ENCODE measurements at regions not wholly inside any gene's neighbourhood (a gene's known extent, or its start where the extent isn't known, plus 50 kb on each side); places are given as distances from the start of the nearest gene placed in this dataset.

DNA sequence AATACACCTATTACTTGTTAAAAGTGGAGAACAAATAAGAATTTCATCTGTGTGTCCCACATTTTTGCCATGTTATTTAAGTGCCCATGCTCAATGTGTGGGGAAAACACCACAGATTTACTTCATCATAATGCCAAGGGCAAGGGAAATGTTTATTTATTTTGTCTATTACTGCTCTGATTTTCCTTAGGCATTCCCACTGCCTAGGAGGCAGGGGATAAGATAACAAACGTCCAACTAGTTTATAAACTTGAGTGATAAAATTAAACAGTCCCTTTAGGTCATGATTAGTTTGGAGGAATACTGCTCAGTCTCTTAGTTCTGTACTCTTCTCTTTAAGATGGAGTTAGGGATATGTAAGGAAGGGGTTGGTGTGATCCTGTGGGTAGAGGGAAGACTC lies 598.4 kb upstream of the MARCKS start:
- peak; percentile 13 for DNase-seq

- DNase-seq = no peak
Measured at GRCh38 chr6:113271437-113271836, 585.7 kb upstream of the MARCKS start.

- no peak for DNase-seq
Measured at GRCh38 chr6:113276601-113277000, 580.5 kb upstream of the MARCKS start.

DNA sequence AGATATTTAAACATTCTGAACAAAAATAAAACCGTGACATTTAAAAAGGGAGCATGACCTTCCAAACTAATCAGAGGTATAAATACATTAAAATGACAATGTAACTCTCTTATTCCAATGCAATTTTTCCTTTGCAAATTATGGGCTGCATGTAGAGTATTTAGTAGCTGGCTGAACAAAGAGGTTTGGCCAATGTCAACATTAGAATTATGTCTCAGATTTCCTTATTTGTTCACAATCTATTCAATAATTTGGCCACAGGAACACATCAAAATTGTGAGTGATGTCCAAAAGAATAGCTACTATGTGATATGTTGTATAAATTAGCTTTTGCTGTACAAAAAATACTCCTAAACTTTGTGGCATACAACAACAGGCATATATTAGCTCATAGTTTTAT lies 580.0 kb upstream of the MARCKS start:
- DNase-seq = no peak

DNA sequence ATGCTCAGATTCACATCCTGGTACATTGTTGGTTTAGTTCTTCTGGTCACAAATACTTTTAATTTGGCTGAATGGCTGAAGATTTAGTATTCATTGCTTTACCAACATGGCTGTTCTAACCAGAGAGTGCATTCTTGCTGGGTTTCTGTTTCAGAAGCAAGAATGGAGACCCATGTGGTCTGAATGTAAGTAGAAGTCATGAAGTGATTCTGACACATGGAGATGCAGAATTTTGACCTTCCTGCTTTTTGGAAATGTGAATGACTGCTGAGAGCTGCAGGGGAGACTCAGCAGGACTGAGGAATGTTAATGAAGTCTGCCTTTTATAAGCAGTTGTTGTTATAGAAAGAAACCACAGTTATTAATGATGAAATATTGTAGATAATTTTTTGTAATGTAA lies 576.1 kb upstream of the MARCKS start:
- peak; percentile 81 for DNase-seq

- DNase-seq = peak; percentile 74
Measured at GRCh38 chr6:113281431-113281830, 575.7 kb upstream of the MARCKS start.

DNA sequence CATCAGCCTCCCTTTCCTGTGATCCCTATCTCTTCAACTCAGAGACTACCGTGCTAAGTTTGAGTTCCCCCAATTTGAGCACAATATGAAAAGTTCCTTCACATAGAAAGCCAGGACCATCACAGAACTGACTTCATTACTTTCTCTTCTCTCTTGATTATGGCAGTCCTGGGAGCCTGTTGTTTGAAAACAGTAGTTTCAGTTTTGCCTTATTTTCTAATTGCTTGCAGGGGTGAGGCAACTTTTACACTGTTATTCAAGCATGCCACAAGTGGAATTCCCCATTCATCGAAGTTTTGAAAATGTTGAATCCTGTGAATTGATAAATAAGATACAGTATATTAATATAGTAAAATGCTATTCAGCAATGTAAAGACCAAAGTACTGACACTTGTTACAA lies 569.7 kb upstream of the MARCKS start:
- no peak for DNase-seq

DNA sequence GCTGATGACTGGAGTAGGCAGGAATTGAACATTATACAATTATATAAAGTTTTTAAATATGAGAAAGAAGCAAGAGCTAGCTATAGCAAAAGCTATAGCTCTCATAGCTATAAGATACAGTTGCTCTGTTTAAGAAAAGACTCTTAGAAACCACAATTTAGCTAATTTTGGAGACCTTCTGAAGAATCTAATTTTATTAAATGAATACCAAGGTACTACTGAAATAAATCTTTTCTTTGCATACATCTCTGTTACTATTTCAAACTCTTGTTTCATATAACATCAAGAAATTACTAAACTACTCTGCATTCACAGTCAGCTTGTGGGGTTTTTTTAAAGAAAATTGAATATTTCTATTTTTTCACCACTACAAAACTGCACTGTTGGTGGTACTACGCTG lies 568.7 kb upstream of the MARCKS start:
- no peak for DNase-seq

DNA sequence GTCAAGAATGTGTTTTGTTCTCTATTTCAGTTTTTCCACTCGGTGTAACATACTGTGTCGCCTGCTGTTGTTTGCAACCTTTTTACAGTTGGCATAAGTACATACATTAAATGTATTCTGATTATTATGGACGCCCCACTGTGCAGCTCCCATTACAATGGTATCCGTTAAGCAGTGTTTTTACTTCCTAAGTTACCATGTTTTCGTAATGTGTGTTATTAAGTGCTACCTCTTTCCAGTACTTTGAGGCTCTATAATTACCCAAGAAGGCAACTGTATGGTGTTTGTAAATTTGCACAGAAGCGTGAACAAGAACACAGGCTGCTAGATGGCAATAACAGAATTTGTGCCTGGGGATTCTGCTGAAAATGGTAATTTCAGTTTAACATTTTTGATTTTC lies 568.0 kb upstream of the MARCKS start:
- DNase-seq = no peak

DNA sequence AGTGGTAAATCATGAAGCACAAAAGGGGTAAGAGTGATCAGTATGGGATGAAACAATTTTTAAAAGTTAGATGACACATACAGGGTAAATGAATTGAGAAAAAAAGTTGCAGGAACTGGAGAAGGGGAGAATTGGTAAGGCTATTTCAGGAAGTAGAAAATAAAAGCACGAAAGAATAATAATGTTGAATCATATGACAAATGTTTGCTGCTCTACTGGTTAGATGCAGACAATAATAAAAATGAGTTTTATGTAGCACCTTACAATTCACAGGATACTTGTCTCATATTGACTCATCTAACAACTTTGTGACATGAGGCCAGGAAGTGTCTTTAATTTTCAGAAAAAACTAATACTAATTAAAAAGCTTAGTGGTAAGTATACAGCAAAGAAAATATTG lies 566.5 kb upstream of the MARCKS start:
- DNase-seq = no peak

GRCh38 chr6:113291751-113292445 lies 565.2 kb upstream of the MARCKS start:
- no peak for DNase-seq

- DNase-seq = no peak
Measured at GRCh38 chr6:113292646-113293422, 564.3 kb upstream of the MARCKS start.

DNA sequence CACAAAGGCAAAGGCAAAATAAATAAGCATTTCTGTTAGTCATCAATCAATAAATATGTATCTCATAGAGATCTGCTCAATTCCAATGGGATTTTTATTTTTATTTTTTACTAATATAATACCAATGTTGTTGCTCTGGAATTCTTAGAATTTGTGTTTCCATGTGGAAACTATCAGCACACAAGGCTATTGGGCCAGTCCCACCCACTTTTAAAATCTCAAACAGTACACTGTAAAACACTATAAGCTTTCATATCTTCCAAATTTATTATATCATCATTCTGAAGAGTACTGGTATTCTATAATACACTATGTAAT lies 563.8 kb upstream of the MARCKS start:
- DNase-seq = no peak

DNA sequence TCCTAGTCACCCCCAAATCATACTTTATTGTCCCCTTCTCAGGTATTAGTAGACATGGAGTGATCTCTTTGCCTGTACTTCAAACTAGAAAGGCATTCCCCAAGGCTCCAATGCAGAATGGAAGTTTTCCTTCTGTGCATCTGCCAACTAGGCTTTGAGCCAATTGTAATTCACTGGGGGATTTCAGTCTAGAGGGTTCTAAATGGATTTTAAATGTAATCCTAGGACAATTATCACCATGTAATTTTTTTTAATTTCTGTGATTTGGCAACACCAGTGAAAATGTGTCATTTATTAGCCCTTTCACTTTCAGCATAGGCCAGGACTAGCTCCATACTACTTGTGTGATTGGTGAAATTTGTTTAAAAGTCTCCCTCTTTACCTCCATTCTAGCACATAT lies 557.6 kb upstream of the MARCKS start:
- DNase-seq = peak; percentile 18

DNA sequence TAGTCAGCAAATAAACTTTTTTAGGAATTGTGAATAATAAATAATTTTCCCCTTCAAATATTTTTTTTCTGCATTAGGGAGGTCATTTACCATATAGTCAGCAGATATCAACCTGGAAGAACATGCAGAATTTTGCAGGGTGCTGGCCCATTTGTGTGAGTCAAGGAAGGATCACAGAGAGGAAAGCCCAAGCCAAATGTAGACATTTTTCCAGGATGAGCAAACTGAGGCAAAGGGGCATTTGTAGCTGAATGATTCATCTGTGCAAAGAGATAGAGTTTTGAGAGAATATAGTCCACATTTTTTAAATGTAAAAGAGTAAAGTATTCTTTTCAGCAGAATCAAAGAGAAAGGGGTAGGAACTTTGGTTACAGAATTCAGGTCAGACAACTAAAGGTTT lies 555.5 kb upstream of the MARCKS start:
- DNase-seq = peak; percentile 38

DNA sequence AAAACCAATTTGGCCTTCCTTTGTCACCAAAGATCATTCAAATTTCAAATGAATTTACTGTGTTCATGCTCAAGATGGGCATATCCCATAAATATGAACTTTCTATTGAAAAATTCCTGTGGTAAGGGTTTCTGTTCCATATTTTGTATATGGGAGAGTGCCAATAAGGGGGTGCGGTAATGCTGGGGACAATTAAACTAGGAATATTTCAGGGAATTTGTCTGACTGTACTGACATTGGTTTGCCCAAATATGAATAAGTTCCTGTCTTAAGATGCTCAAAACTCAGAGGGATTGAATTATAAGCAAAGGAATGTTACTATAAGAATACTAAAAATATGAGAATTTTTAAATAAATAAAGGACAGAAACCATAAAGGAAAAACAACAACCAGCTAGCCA lies 553.0 kb upstream of the MARCKS start:
- DNase-seq = peak; percentile 19

GRCh38 chr6:113306552-113307145 lies 550.5 kb upstream of the MARCKS start:
- DNase-seq = peak; percentile 21

DNA sequence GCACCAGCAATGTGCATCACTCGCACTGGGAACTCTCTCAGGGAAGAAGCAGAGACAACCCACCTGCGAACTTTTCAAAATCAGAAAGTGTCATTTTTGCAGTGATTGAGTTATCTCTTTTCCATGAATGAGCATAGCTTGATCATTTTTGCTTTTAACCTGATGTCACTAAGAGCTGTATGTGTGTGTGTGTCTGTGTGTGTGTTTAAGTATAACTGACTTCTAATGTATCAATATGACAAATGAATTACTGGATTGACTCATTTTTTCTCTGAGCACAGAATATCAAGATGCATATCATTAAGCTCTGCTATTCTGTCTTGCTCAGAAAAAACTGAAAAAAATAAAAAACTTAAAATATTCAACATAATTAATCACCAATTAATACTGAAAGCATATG lies 548.9 kb upstream of the MARCKS start:
- no peak for DNase-seq

DNA sequence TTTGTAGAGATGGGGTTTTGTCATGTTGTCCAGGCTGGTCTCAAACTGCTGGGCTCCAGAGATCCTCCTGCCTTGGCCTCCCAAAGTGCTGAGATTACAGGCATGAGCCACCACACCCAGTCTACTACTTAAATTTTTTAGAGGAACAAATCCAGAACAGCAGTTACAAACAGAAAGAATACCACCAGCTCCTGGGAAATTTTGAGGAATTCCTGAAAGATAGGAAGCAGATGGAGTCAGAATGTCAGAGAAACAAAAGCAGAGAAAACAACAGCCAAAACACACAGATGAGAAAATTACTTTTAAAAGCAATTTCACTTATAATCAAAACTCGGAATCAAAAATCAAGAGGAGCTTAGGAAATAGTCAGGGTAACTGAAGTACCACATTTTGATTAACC lies 543.3 kb upstream of the MARCKS start:
- no peak for DNase-seq

- no peak for DNase-seq
Measured at GRCh38 chr6:113315165-113315564, 542.0 kb upstream of the MARCKS start.

GRCh38 chr6:113315879-113316278 lies 541.3 kb upstream of the MARCKS start:
- DNase-seq = no peak

DNA sequence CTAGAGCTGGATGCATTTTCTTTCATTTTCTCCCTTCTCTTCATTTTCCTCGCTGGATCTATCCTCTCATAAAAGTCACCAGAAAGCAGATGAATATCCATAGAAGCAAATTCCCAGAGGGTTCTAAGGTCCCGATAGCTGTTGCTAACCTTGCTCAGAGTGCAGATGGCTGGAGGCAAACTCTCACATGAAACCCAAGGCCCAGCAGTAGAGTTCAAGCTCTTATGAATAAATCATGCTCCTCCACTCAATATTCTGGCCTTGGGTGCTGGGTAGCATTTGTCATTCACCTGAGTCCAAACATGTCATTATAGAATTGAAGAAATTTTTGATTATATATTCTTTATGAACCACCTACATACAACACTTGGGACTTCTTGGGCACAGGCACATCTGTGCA lies 539.7 kb upstream of the MARCKS start:
- no peak for DNase-seq

DNA sequence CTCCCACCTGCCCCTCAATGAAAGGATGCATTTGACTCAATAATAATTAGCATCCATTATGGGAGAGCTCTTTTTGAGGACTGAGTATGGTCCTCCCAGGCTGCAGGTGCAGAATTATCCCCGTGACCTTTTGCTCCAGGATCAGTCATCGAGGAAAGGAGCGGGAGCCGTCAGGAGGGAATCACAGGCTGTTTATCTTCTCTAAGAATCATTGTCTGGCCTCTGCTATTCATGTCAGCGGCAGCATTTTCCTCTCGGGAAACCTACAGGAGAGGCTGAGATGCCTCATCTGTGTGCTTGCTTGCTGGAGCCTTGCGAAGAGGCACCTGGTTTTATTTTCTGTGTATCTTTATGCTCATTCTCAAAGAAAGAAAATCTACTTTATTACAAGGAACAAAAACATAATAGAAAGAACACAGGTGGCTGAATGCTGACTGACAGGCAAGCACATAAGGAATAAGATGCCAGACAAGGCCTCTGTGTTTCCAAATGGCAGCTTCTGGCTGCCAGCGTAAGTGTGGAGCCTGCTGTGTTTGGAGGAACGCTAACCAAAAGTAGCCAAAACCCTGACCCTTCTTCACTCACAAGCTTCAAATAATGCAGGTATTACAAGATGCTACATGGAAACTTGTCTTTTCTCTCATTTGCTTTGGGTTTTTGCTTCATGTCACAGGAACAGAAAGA lies 539.1 kb upstream of the MARCKS start:
- DNase-seq = no peak

GRCh38 chr6:113318575-113318917 lies 538.6 kb upstream of the MARCKS start:
- no peak for DNase-seq
